Endothelial cell of umbilical vein (primary cell): ENCODE measurements at regions not wholly inside any gene's neighbourhood (a gene's known extent, or its start where the extent isn't known, plus 50 kb on each side); places are given as distances from the start of the nearest gene placed in this dataset.

ENCODE experiments used
- BruUV-seq: library from RNA; stranded (reverse); fragments of 400-500 nt; replicated peaks from 2 replicates; lab custom pipeline; 2021; lab: Mats Ljungman, UMichigan
- CTCF ChIA-PET: fragments of 300-600, 350-600 bp; sonication (Branson Sonifier 250); formaldehyde crosslinking; loops from one replicate; lab custom pipeline; 2021; ENCODE audit warnings: antibody characterized with exemption, inconsistent platforms; lab: Charles Lee
- POLR2A ChIA-PET: fragments of 300-600, 350-600 bp; sonication (Branson Sonifier 250); formaldehyde crosslinking; loops from one replicate; lab custom pipeline; 2021; ENCODE audit warnings: antibody characterized with exemption, inconsistent platforms; lab: Charles Lee
- DNase-seq: peaks from one replicate; pipeline ENCODE4 v3.0.0-alpha.2; 2011; ENCODE audit warnings: low read depth, low spot score
- FAIRE-seq: peaks from 2 replicates; lab custom pipeline; 2011; peaks lifted over from hg19 to GRCh38; lab: Jason Lieb, UNC
- H2AFZ ChIP-seq: 2 replicates; pipeline ENCODE4 v1.6.0; 2012; ENCODE audit warnings: low read depth, low read length, control low read depth, inconsistent platforms
- H3K27ac ChIP-seq: 2 replicates; pipeline ENCODE4 v1.5.1; 2011; ENCODE audit warnings: low read depth, mild to moderate bottlenecking, control low read depth, low read length, moderate library complexity; ENCODE audit not compliant: insufficient read depth
- H3K27me3 ChIP-seq, 2 experiments: 2 replicates each; pipeline versions ENCODE4 v1.6.0 to v1.6.1; 2011; ENCODE audit warnings: low read length in 2 of 2, mixed read lengths in 1 of 2; ENCODE audit not compliant: control insufficient read depth in 2 of 2, insufficient read depth in 2 of 2
- H3K36me3 ChIP-seq, 2 experiments: 2 replicates in 1 of 2; 3 replicates in 1 of 2; pipeline ENCODE4 v1.5.1; 2011; ENCODE audit warnings: low read length in 2 of 2, mild to moderate bottlenecking in 1 of 2, moderate library complexity in 1 of 2; ENCODE audit not compliant: control insufficient read depth in 2 of 2, insufficient read depth in 2 of 2; ENCODE audit errors: extremely low read depth in 1 of 2
- H3K4me1 ChIP-seq: 3 replicates; pipeline ENCODE4 v1.5.1; 2011; ENCODE audit warnings: mild to moderate bottlenecking, low read length; ENCODE audit not compliant: control insufficient read depth, insufficient read depth; ENCODE audit errors: extremely low read depth
- H3K4me2 ChIP-seq: 2 replicates; pipeline ENCODE4 v1.6.1; 2011; ENCODE audit warnings: low read length, control low read depth, mixed read lengths; ENCODE audit not compliant: insufficient read depth
- H3K4me3 ChIP-seq, 3 experiments: fragments of 200-600 bp in 1 of 3; sonication (generic), shearing (Covaris generic) in 1 of 3; replicated peaks in 1 of 3; 2 replicates each; pipeline ENCODE4 v1.5.1; 2011 to 2016; ENCODE audit warnings: control low read depth in 3 of 3, low read length in 3 of 3, mild to moderate bottlenecking in 2 of 3, inconsistent platforms in 1 of 3, low read depth in 1 of 3, moderate library complexity in 1 of 3; ENCODE audit not compliant: insufficient read depth in 1 of 3
- H3K79me2 ChIP-seq: 2 replicates; pipeline ENCODE4 v1.6.0; 2012; ENCODE audit warnings: low read length, inconsistent platforms; ENCODE audit not compliant: control insufficient read depth, insufficient read depth
- H3K9ac ChIP-seq: replicated peaks from 2 replicates; pipeline ENCODE3; 2011; ENCODE audit warnings: low read length, control low read depth; ENCODE audit not compliant: insufficient read depth; ENCODE audit errors: extremely low read depth
- H3K9me1 ChIP-seq: replicated peaks from 3 replicates; pipeline ENCODE4 v1.6.0; 2011; ENCODE audit warnings: mild to moderate bottlenecking, low read length; ENCODE audit not compliant: control insufficient read depth, insufficient read depth; ENCODE audit errors: extremely low read depth
- H3K9me3 ChIP-seq: replicated peaks from 2 replicates; pipeline ENCODE4 v1.5.1; 2012; ENCODE audit warnings: low read length, inconsistent platforms; ENCODE audit not compliant: control insufficient read depth, insufficient read depth
- H4K20me1 ChIP-seq: replicated peaks from 2 replicates; pipeline ENCODE3; 2011; ENCODE audit warnings: mild to moderate bottlenecking, low read length; ENCODE audit not compliant: control insufficient read depth, insufficient read depth; ENCODE audit errors: extremely low read depth
- CTCF ChIP-seq, 2 donors: IDR thresholded peaks; 1 replicate in 1 of 2; 2 replicates in 1 of 2; pipeline ENCODE4 v1.5.1; 2011; ENCODE audit warnings: low read length in 2 of 2, mild to moderate bottlenecking in 2 of 2, moderate library complexity in 2 of 2, control low read depth in 1 of 2, inconsistent platforms in 1 of 2, low read depth in 1 of 2; ENCODE audit not compliant: insufficient read depth in 1 of 2; ENCODE audit errors: extremely low read depth in 1 of 2
- EZH2 ChIP-seq: IDR thresholded peaks from 2 replicates; pipeline ENCODE4 v1.6.1; 2012; ENCODE audit warnings: borderline replicate concordance, low read depth, mild to moderate bottlenecking, moderate library complexity, low read length, inconsistent platforms; ENCODE audit not compliant: severe bottlenecking
- FOS ChIP-seq: IDR thresholded peaks from 2 replicates; pipeline ENCODE4 v1.6.1; 2011; ENCODE audit warnings: mild to moderate bottlenecking, low read length, moderate library complexity, borderline replicate concordance; ENCODE audit not compliant: insufficient read depth
- GATA2 ChIP-seq: IDR thresholded peaks from 2 replicates; pipeline ENCODE4 v1.7.0; 2011; ENCODE audit warnings: low read depth, mild to moderate bottlenecking, moderate library complexity, mixed read lengths, low read length; ENCODE audit not compliant: insufficient read length, insufficient read depth
- JUN ChIP-seq: IDR thresholded peaks from 2 replicates; pipeline ENCODE4 v1.6.1; 2011; ENCODE audit warnings: borderline replicate concordance, low read depth; ENCODE audit not compliant: insufficient read length, insufficient read depth
- MAX ChIP-seq: IDR thresholded peaks from 2 replicates; pipeline ENCODE4 v1.6.1; 2011; ENCODE audit not compliant: insufficient read depth, insufficient read length
- MYC ChIP-seq: IDR thresholded peaks from one replicate; pipeline ENCODE4 v1.6.1; 2011; ENCODE audit warnings: mild to moderate bottlenecking, low read depth, low read length
- POLR2A ChIP-seq: IDR thresholded peaks from 2 replicates; pipeline ENCODE4 v1.6.1; 2012; ENCODE audit warnings: low read depth, mild to moderate bottlenecking, control low read depth, low read length
- POLR2AphosphoS5 ChIP-seq: IDR thresholded peaks from 2 replicates; pipeline ENCODE4 v1.6.1; 2012; ENCODE audit warnings: low read depth, mild to moderate bottlenecking, control low read depth, low read length, moderate library complexity; ENCODE audit not compliant: insufficient read depth
- dilution Hi-C: fragments of 300-500 bp; cut with MboI; formaldehyde crosslinking; loops from one replicate; pipeline ENCODE4 v1.15.0; 2019; ENCODE audit warnings: low sequenced_read_pairs; ENCODE audit not compliant: extremely low pct_ligation_motif_present
- intact Hi-C: fragments of 100-400 bp; cut with micrococcal nuclease; formaldehyde crosslinking; loops from one replicate; pipeline ENCODE4 v1.10.0; 2022

GRCh38 chr14:44745371-44745770 is 216.4 kb downstream of the KLHL28 start:
- no peak overlapping the region for H3K4me2 ChIP-seq
- intact Hi-C loops (no loop called here), dilution Hi-C loops (no loop called here)
- no peak overlapping the region for H3K27ac ChIP-seq
- no TSS peak for BruUV-seq
- no peaks in the 10 kb centered on the region for H3K27me3 ChIP-seq
- H3K9me3 ChIP-seq, result no peaks in the 10 kb centered on the region
- CTCF ChIA-PET, result no interaction called here
- H3K9me1 ChIP-seq, result no peaks in the 10 kb centered on the region
- no peak overlapping the region for H3K4me3 ChIP-seq
- no peaks in the 10 kb centered on the region for H3K79me2 ChIP-seq
- no peak for DNase-seq
- no peak overlapping the region for H2AFZ ChIP-seq
- POLR2A ChIA-PET, result no interaction called here
- H4K20me1 ChIP-seq, result no peaks in the 10 kb centered on the region
- H3K4me1 ChIP-seq, result no peaks in the 10 kb centered on the region
- TF ChIP-seq JUN, result no peak
- TF ChIP-seq POLR2A, result no peak
- no peak for TF ChIP-seq EZH2
- no peak for TF ChIP-seq CTCF (IDR thresholded peaks at IDR 0.05; ENCODE audit: extremely low read depth in 1 of 2, insufficient read depth in 1 of 2, low read depth in 1 of 2, low read length in 2 of 2)
- TF ChIP-seq POLR2AphosphoS5, result no peak
- no peak for TF ChIP-seq MYC
- TF ChIP-seq MAX, result no peak
- no peak for TF ChIP-seq GATA2
- TF ChIP-seq FOS, result no peak
- FAIRE-seq, result no peak
- H3K9ac ChIP-seq, result no peak overlapping the region
- no peaks in the 10 kb centered on the region for H3K36me3 ChIP-seq
